Lung (tissue), 11 donors: ENCODE measurements at regions not wholly inside any gene's neighbourhood (a gene's known extent, or its start where the extent isn't known, plus 50 kb on each side); places are given as distances from the start of the nearest gene placed in this dataset.
"Not testable (repeated sequence)": the region's sequence is repeated elsewhere in the genome, so short reads cannot be mapped to it uniquely, and the experiment has no call there.

ENCODE experiments used
- ATAC-seq: fragments of 200-7000 bp; cut with Tn5 transposase; one replicate; pipeline ENCODE4 v1.9.1; 2020; ENCODE audit warnings: moderate number of reproducible peaks; ENCODE audit not compliant: insufficient read depth, low FRiP score
- DNase-seq, 3 donors: peaks; one replicate each; pipeline ENCODE4 v3.0.0-alpha.2; 2013 to 2017
- H3K27ac ChIP-seq, 2 donors: one replicate each; pipeline ENCODE4 v1.5.1; 2013; ENCODE audit warnings: mild to moderate bottlenecking in 2 of 2, moderate library complexity in 2 of 2, control low read depth in 1 of 2, inconsistent platforms in 1 of 2, low read depth in 1 of 2, low read length in 1 of 2
- H3K27me3 ChIP-seq, 3 donors: one replicate each; pipeline ENCODE4 v1.5.1; 2013; ENCODE audit warnings: low read length in 2 of 3; ENCODE audit not compliant: control insufficient read depth in 3 of 3, insufficient read depth in 3 of 3
- H3K36me3 ChIP-seq, 4 donors: one replicate each; pipeline ENCODE4 v1.5.1; 2013; ENCODE audit warnings: low read length in 4 of 4, mild to moderate bottlenecking in 1 of 4, moderate library complexity in 1 of 4; ENCODE audit not compliant: control insufficient read depth in 4 of 4, insufficient read depth in 4 of 4
- H3K4me1 ChIP-seq, 5 donors: one replicate each; pipeline ENCODE4 v1.5.1; 2013; ENCODE audit warnings: low read length in 5 of 5, mild to moderate bottlenecking in 2 of 5, moderate library complexity in 1 of 5; ENCODE audit not compliant: control insufficient read depth in 5 of 5, insufficient read depth in 5 of 5
- H3K4me3 ChIP-seq: one replicate; pipeline ENCODE4 v1.5.1; 2013; ENCODE audit warnings: mild to moderate bottlenecking, control low read depth, moderate library complexity
- H3K9ac ChIP-seq, 2 donors: one replicate each; pipeline ENCODE4 v1.5.1; 2013; ENCODE audit warnings: low read length in 2 of 2, control low read depth in 1 of 2; ENCODE audit not compliant: insufficient read depth in 1 of 2
- H3K9me3 ChIP-seq, 4 donors: one replicate each; pipeline ENCODE4 v1.5.1; 2013; ENCODE audit warnings: low read length in 3 of 4, mild to moderate bottlenecking in 1 of 4, moderate library complexity in 1 of 4; ENCODE audit not compliant: control insufficient read depth in 4 of 4, insufficient read depth in 3 of 4
- WGBS, 2 donors: extraction: QIAGEN DNeasy Blood & Tissue Kit; methylation state at CpG; one replicate each; pipeline ENCODE4 v1.1.7; 2013; 5-methylcytosine and 5-hydroxymethylcytosine counted together
- TF ChIP-seq, protein P1 (sequence below): IDR thresholded peaks from 2 replicates; pipeline ENCODE4 v1.5.1; 2012; ENCODE audit warnings: mild to moderate bottlenecking; ENCODE audit errors: control extremely low read depth, extremely low read depth
- donor health status: control.
- donor health status: control.
- donor health status: Bipolar disorder and iron deficiency.
- donor health status: healthy.
- donor health status: DM: yes; HTN: yes; CAD: no.

DNA sequence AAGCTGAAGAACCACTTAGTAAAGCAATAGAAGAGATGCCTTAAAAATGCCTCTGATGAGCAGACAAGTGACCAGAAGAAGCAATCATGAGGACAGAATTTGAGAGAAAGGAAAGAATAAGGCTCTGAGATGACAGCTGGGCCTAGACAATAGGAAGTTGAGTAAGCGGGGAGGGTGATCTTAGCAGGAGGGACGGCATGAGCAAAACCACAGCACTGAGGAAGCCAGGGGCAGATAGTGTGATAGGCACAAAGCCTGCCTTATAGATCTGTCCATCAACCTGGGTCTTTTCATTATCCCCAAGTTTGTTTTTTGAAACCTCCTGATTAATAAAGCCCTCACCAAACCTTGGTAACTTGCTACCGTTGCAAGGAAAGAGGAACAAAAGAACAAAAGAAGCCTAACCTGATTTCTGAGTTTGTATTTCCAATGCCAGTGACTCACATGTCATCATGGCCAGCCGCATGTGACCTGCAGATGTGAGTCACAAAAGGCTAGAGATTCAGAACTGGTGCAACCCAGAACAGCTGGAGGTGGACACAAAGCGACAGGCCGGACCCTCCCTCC is 55.7 kb upstream of the PPARGC1A start:
- peak; percentile 83 for ATAC-seq
- no peaks in the 10 kb centered on the region for H3K9me3 ChIP-seq
- H3K9ac ChIP-seq = no peak overlapping the region
- WGBS, 2 donors = 46 to 57% methylated on average over 6 of the region's 6 CpGs
- TF ChIP-seq, protein P1, sequence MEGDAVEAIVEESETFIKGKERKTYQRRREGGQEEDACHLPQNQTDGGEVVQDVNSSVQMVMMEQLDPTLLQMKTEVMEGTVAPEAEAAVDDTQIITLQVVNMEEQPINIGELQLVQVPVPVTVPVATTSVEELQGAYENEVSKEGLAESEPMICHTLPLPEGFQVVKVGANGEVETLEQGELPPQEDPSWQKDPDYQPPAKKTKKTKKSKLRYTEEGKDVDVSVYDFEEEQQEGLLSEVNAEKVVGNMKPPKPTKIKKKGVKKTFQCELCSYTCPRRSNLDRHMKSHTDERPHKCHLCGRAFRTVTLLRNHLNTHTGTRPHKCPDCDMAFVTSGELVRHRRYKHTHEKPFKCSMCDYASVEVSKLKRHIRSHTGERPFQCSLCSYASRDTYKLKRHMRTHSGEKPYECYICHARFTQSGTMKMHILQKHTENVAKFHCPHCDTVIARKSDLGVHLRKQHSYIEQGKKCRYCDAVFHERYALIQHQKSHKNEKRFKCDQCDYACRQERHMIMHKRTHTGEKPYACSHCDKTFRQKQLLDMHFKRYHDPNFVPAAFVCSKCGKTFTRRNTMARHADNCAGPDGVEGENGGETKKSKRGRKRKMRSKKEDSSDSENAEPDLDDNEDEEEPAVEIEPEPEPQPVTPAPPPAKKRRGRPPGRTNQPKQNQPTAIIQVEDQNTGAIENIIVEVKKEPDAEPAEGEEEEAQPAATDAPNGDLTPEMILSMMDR = no peak
- peaks cover 0 to 6% (median 4%) of the 10 kb centered on the region in 5 donors for H3K4me1 ChIP-seq
- H3K27me3 ChIP-seq = no peaks in the 10 kb centered on the region
- H3K36me3 ChIP-seq = no peaks in the 10 kb centered on the region
- DNase-seq = no peak
- peak overlapping the region in 1 of 2 donors; percentile 35 for H3K27ac ChIP-seq
- no peak overlapping the region for H3K4me3 ChIP-seq

DNA sequence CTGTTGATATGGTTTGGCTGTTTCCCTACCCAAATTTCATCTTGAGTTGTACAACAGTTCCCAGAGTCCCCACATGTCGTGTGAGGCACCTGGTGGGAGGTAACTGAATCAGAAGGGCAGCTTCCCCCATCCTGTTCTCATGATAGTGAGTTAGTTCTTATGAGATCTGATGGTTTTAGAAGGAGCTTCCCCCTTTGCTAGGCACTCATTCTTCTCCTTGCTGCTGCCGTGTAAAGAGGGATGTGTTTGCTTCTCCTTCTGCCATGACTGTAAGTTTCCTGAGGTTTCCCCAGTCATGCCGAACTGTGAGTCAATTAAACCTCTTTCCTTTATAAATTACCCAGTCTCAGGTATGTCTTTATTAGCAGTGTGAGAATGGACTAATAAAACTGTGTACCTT is 54.7 kb upstream of the PPARGC1A start:
- not testable (repeated sequence) for ATAC-seq, DNase-seq, H3K4me3 ChIP-seq, H3K36me3 ChIP-seq, H3K4me1 ChIP-seq, H3K27ac ChIP-seq, H3K9ac ChIP-seq, H3K9me3 ChIP-seq, H3K27me3 ChIP-seq
- 65 to 66% methylated on average over 3 of the region's 3 CpGs for WGBS, 2 donors

DNA sequence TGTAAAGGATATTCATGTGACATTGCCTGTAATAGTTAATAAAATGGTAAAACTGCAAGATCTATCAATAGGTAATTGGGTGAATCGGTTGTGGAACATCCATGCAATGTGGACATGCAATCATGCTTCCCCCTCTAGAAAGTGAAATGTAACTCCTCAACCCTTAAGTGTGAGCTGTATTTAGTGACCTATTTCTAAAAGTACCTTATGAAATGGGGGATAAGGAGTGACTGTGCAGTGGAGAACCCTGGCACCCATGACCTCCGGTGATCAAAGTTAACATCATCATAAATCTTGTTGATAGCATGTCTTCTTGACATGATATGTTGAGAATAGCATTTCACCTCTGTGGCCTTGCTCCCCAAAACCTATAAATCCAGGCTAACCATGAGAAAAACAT is 53.6 kb upstream of the PPARGC1A start:
- 91 to 96% methylated on average over 2 of the region's 2 CpGs for WGBS, 2 donors
- ATAC-seq = no peak
- H3K36me3 ChIP-seq = no peaks in the 10 kb centered on the region
- TF ChIP-seq, protein P1 = no peak
- no peaks in the 10 kb centered on the region for H3K27me3 ChIP-seq
- DNase-seq = no peak
- no peak overlapping the region for H3K27ac ChIP-seq
- H3K9me3 ChIP-seq = no peaks in the 10 kb centered on the region
- no peak overlapping the region for H3K9ac ChIP-seq
- H3K4me1 ChIP-seq = peaks cover 0 to 6% (median 4%) of the 10 kb centered on the region in 5 donors
- H3K4me3 ChIP-seq = no peak overlapping the region

DNA sequence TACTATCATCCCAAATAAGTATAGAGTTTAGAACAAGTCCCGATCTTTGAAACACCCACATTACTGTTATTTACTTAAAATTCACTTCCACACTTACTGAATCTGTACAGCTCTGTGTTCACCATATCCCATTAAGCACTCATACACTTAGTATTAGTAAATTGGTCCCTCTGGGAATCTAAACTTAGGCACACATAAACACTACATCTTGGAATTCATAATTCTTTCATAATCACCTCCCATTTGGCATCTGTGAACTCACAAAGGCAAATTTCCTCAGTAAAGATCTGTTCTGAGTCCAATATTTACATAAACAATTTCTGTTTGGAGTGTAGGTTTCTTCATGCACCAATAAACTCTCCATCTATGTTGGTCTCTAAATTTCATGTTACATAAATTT is 52.6 kb upstream of the PPARGC1A start:
- ATAC-seq = no peak
- TF ChIP-seq, protein P1 = no peak
- H3K27ac ChIP-seq = no peak overlapping the region

More for the DNA sequence above, 52.6 kb upstream of the PPARGC1A start:
- Histone ChIP-seq H3K4me1 (peaks cover 0 to 6% (median 4%) of the 10 kb centered on the region in 5 donors), H3K36me3 (no peaks in the 10 kb centered on the region), H3K27me3 (no peaks in the 10 kb centered on the region), H3K4me3 (no peak overlapping the region), H3K9me3 (no peaks in the 10 kb centered on the region), H3K9ac (no peak overlapping the region)
- WGBS, 2 donors = 79 to 82% methylated on average over 1 of the region's 1 CpG
- peak in 2 of 3 donors; percentile 51 to 67 for DNase-seq
